NOMO-1 treated with dmso at 0.1 percent for 144 hours (cell line): ENCODE measurements at regions not wholly inside any gene's neighbourhood (a gene's known extent, or its start where the extent isn't known, plus 50 kb on each side); places are given as distances from the start of the nearest gene placed in this dataset.

Source experiments
- DNase-seq: peaks from one replicate; lab custom pipeline; 2025; ENCODE audit not compliant: unreplicated experiment; lab: John Stamatoyannopoulos, UW

GRCh38 chr5:122718611-122719010 is 56.3 kb upstream of the SNX2 start:
- DNase-seq, result no peak

- no peak for DNase-seq
These were observed 54.7 kb upstream of the SNX2 start for GRCh38 chr5:122719991-122720746.

- no peak for DNase-seq
These were observed 53.8 kb upstream of the SNX2 start for GRCh38 chr5:122721127-122721526.

- no peak for DNase-seq
These were observed 52.5 kb upstream of the SNX2 start for GRCh38 chr5:122722341-122722740.

GRCh38 chr5:122723606-122724352 is 51.1 kb upstream of the SNX2 start:
- DNase-seq, result peak; percentile 27
